ENCODE measurements at regions not wholly inside any gene's neighbourhood (a gene's known extent, or its start where the extent isn't known, plus 50 kb on each side); places are given as distances from the start of the nearest gene placed in this dataset.
A peak's percentile ranks its signal among the peaks of the same experiment; 100 is the strongest.

DNA sequence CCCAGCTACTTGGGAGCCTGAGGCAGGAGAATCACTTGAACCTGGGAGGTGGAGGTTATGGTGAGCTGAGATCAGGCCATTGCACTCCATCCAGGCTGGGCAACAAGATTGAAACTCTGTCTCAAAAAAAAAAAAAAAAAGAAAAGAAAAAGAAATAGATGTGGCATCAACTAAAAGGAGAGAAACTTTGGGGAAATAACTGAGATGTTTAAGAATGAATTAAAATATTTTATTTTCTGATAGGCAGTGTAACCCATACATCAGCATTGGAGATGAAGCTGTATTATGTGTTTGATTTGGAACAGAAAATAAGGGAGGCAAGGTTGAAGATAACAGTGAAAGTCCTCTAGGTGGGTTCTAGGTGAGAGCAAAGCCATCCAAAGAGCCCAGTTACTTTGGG is 110.7 kb upstream of the HNRNPA3 start:
- POLR2A ChIA-PET, result no interaction called here
- Mint-ChIP-seq H3K4me3 (ENCODE audit: unreplicated experiment) (no peak overlapping the region), H3K27ac (ENCODE audit: unreplicated experiment) (no peak overlapping the region), H3K9me3 (ENCODE audit: unreplicated experiment) (no peaks in the 10 kb centered on the region), H3K4me1 (ENCODE audit: low read depth, unreplicated experiment) (no peaks in the 10 kb centered on the region), H3K36me3 (ENCODE audit: insufficient read depth, unreplicated experiment) (no peaks in the 10 kb centered on the region), H3K27me3 (ENCODE audit: insufficient read depth, unreplicated experiment) (no peaks in the 10 kb centered on the region)
- H3K36me3 ChIP-seq (ENCODE audit: control insufficient read depth, insufficient read depth, low read length), result no peaks in the 10 kb centered on the region
- TF ChIP-seq, protein P1, sequence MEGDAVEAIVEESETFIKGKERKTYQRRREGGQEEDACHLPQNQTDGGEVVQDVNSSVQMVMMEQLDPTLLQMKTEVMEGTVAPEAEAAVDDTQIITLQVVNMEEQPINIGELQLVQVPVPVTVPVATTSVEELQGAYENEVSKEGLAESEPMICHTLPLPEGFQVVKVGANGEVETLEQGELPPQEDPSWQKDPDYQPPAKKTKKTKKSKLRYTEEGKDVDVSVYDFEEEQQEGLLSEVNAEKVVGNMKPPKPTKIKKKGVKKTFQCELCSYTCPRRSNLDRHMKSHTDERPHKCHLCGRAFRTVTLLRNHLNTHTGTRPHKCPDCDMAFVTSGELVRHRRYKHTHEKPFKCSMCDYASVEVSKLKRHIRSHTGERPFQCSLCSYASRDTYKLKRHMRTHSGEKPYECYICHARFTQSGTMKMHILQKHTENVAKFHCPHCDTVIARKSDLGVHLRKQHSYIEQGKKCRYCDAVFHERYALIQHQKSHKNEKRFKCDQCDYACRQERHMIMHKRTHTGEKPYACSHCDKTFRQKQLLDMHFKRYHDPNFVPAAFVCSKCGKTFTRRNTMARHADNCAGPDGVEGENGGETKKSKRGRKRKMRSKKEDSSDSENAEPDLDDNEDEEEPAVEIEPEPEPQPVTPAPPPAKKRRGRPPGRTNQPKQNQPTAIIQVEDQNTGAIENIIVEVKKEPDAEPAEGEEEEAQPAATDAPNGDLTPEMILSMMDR (IDR thresholded peaks at IDR 0.05; ENCODE audit: insufficient read depth in 1 of 2, low read depth in 1 of 2, low read length in 1 of 2, severe bottlenecking in 1 of 2, unreplicated experiment in 1 of 2), result no peak
- H3K4me3 ChIP-seq (ENCODE audit: low read depth, low read length), result no peak overlapping the region
- H3K27me3 ChIP-seq (replicated peaks; ENCODE audit: control insufficient read depth, insufficient read depth, low read length), result no peaks in the 10 kb centered on the region
- H3K4me1 ChIP-seq, result no peaks in the 10 kb centered on the region
- intact Hi-C loops (cut with micrococcal nuclease; ENCODE audit: unreplicated experiment), result no loop called here
- no peak for DNase-seq
- no TSS peak for BruUV-seq (replicated peaks)
- CTCF ChIA-PET, result interaction anchor here (0.7 kb wide), 1 partner anchor 121 kb away, joined by 5 read pairs; no protein-coding TSS in a partner anchor
- H3K9me3 ChIP-seq, result 0 out of 2 replicates have a peak, but pooled peaks cover 3% of the 10 kb centered on the region

DNA sequence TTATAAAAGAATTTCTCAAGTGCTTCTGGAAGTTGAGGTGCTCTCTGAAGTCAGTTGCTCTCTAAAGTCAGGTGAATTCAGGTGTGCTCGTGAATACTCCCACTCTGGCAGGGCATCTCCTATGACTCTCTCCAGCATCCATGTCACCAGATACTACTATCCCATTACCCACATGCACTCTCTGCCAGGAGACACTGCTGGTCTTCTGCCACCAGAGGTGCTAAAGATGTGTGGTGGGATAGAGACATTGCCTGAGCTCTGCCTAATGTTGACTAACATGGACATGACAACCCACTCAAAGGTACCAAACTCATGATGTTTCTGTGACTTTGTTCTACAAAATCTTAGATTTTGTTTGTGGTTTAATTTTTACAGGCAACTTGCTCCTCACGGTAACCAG is 106.4 kb upstream of the HNRNPA3 start:
- Histone ChIP-seq H3K4me3 (ENCODE audit: low read depth, low read length) (no peak overlapping the region), H3K9me3 (0 out of 2 replicates have a peak, but pooled peaks cover 3% of the 10 kb centered on the region), H3K4me1 (no peaks in the 10 kb centered on the region), H3K36me3 (ENCODE audit: control insufficient read depth, insufficient read depth, low read length) (no peaks in the 10 kb centered on the region), H3K27me3 (replicated peaks; ENCODE audit: control insufficient read depth, insufficient read depth, low read length) (no peaks in the 10 kb centered on the region)
- Mint-ChIP-seq H3K4me3 (ENCODE audit: unreplicated experiment) (no peak overlapping the region), H3K27ac (ENCODE audit: unreplicated experiment) (no peak overlapping the region), H3K36me3 (ENCODE audit: insufficient read depth, unreplicated experiment) (no peaks in the 10 kb centered on the region), H3K27me3 (ENCODE audit: insufficient read depth, unreplicated experiment) (peaks cover 10% of the 10 kb centered on the region), H3K4me1 (ENCODE audit: low read depth, unreplicated experiment) (no peaks in the 10 kb centered on the region), H3K9me3 (ENCODE audit: unreplicated experiment) (no peaks in the 10 kb centered on the region)
- intact Hi-C loops (cut with micrococcal nuclease; ENCODE audit: unreplicated experiment), result loop anchor here (1.0 kb wide), 1 partner anchor 41 kb away; no protein-coding TSS in a partner anchor
- ChIA-PET CTCF (interaction anchor here (0.7 kb wide), 1 partner anchor 136 kb away, joined by 3 read pairs; no protein-coding TSS in a partner anchor), POLR2A (no interaction called here)
- peak in 1 of 2 experiments; percentile 19 for DNase-seq
- TF ChIP-seq, protein P1 (IDR thresholded peaks at IDR 0.05; ENCODE audit: insufficient read depth in 1 of 2, low read depth in 1 of 2, low read length in 1 of 2, severe bottlenecking in 1 of 2, unreplicated experiment in 1 of 2), result peak; percentile 31 to 60
- BruUV-seq (replicated peaks), result no TSS peak

DNA sequence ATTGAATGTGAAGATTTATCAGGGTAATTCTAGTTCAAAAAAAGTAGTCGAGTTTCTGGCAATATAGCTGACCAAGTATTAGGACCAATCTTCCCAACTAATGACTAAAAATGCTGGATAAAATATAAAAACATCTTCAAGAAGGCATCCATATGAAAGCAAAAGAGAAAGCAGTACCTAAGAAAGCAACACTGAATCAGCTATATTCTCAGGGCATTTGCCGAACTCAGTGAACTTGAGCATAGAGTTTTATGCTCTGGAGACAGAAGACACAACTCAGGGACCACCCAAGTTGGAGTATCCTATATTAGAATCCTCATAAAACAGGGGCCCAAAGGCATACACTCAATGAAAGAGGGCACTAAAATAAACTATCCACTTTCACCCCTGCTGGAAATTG is 103.7 kb upstream of the HNRNPA3 start:
- no peaks in the 10 kb centered on the region for H3K9me3 Mint-ChIP-seq (ENCODE audit: unreplicated experiment)
- no peaks in the 10 kb centered on the region for H3K9me3 ChIP-seq
- H3K27me3 ChIP-seq (replicated peaks; ENCODE audit: control insufficient read depth, insufficient read depth, low read length), result no peaks in the 10 kb centered on the region
- ChIA-PET CTCF (no interaction called here), POLR2A (no interaction called here)
- H3K27ac Mint-ChIP-seq (ENCODE audit: unreplicated experiment), result no peak overlapping the region
- H3K4me3 ChIP-seq (ENCODE audit: low read depth, low read length), result no peak overlapping the region
- H3K27me3 Mint-ChIP-seq (ENCODE audit: insufficient read depth, unreplicated experiment), result peaks cover 13% of the 10 kb centered on the region
- H3K36me3 Mint-ChIP-seq (ENCODE audit: insufficient read depth, unreplicated experiment), result no peaks in the 10 kb centered on the region
- H3K36me3 ChIP-seq (ENCODE audit: control insufficient read depth, insufficient read depth, low read length), result no peaks in the 10 kb centered on the region
- intact Hi-C loops (cut with micrococcal nuclease; ENCODE audit: unreplicated experiment), result no loop called here
- H3K4me1 Mint-ChIP-seq (ENCODE audit: low read depth, unreplicated experiment), result no peaks in the 10 kb centered on the region
- no peak overlapping the region for H3K4me3 Mint-ChIP-seq (ENCODE audit: unreplicated experiment)
- no peaks in the 10 kb centered on the region for H3K4me1 ChIP-seq
- no peak for DNase-seq
- TF ChIP-seq, protein P1 (IDR thresholded peaks at IDR 0.05; ENCODE audit: insufficient read depth in 1 of 2, low read depth in 1 of 2, low read length in 1 of 2, severe bottlenecking in 1 of 2, unreplicated experiment in 1 of 2), result no peak
- no TSS peak for BruUV-seq (replicated peaks)

Data from Caco-2 (cell line).